Endothelial cell of umbilical vein (primary cell): ENCODE measurements at regions not wholly inside any gene's neighbourhood (a gene's known extent, or its start where the extent isn't known, plus 50 kb on each side); places are given as distances from the start of the nearest gene placed in this dataset.

Source experiments
- CTCF ChIP-seq, 2 donors: IDR thresholded peaks; 1 replicate in 1 of 2; 2 replicates in 1 of 2; pipeline ENCODE4 v1.5.1; 2011; ENCODE audit warnings: low read length in 2 of 2, mild to moderate bottlenecking in 2 of 2, moderate library complexity in 2 of 2, control low read depth in 1 of 2, inconsistent platforms in 1 of 2, low read depth in 1 of 2; ENCODE audit not compliant: insufficient read depth in 1 of 2; ENCODE audit errors: extremely low read depth in 1 of 2
- EZH2 ChIP-seq: IDR thresholded peaks from 2 replicates; pipeline ENCODE4 v1.6.1; 2012; ENCODE audit warnings: borderline replicate concordance, low read depth, mild to moderate bottlenecking, moderate library complexity, low read length, inconsistent platforms; ENCODE audit not compliant: severe bottlenecking
- FOS ChIP-seq: IDR thresholded peaks from 2 replicates; pipeline ENCODE4 v1.6.1; 2011; ENCODE audit warnings: mild to moderate bottlenecking, low read length, moderate library complexity, borderline replicate concordance; ENCODE audit not compliant: insufficient read depth
- GATA2 ChIP-seq: IDR thresholded peaks from 2 replicates; pipeline ENCODE4 v1.7.0; 2011; ENCODE audit warnings: low read depth, mild to moderate bottlenecking, moderate library complexity, mixed read lengths, low read length; ENCODE audit not compliant: insufficient read length, insufficient read depth
- JUN ChIP-seq: IDR thresholded peaks from 2 replicates; pipeline ENCODE4 v1.6.1; 2011; ENCODE audit warnings: borderline replicate concordance, low read depth; ENCODE audit not compliant: insufficient read length, insufficient read depth
- MAX ChIP-seq: IDR thresholded peaks from 2 replicates; pipeline ENCODE4 v1.6.1; 2011; ENCODE audit not compliant: insufficient read depth, insufficient read length
- POLR2A ChIP-seq: IDR thresholded peaks from 2 replicates; pipeline ENCODE4 v1.6.1; 2012; ENCODE audit warnings: low read depth, mild to moderate bottlenecking, control low read depth, low read length
- POLR2AphosphoS5 ChIP-seq: IDR thresholded peaks from 2 replicates; pipeline ENCODE4 v1.6.1; 2012; ENCODE audit warnings: low read depth, mild to moderate bottlenecking, control low read depth, low read length, moderate library complexity; ENCODE audit not compliant: insufficient read depth

GRCh38 chr2:60621688-60622429 is 68.4 kb upstream of the BCL11A start:
- TF ChIP-seq POLR2AphosphoS5 (no peak), CTCF (IDR thresholded peaks at IDR 0.05; ENCODE audit: extremely low read depth in 1 of 2, insufficient read depth in 1 of 2, low read depth in 1 of 2, low read length in 2 of 2) (no peak), POLR2A (no peak), EZH2 (no peak), JUN (no peak), FOS (no peak), MAX (no peak), GATA2 (no peak)
